Endothelial cell of umbilical vein (primary cell): ENCODE measurements at regions not wholly inside any gene's neighbourhood (a gene's known extent, or its start where the extent isn't known, plus 50 kb on each side); places are given as distances from the start of the nearest gene placed in this dataset.
A peak's percentile ranks its signal among the peaks of the same experiment; 100 is the strongest.

Experiments
- BruUV-seq: library from RNA; stranded (reverse); fragments of 400-500 nt; replicated peaks from 2 replicates; lab custom pipeline; 2021; lab: Mats Ljungman, UMichigan
- CTCF ChIA-PET: fragments of 300-600, 350-600 bp; sonication (Branson Sonifier 250); formaldehyde crosslinking; loops from one replicate; lab custom pipeline; 2021; ENCODE audit warnings: antibody characterized with exemption, inconsistent platforms; lab: Charles Lee
- POLR2A ChIA-PET: fragments of 300-600, 350-600 bp; sonication (Branson Sonifier 250); formaldehyde crosslinking; loops from one replicate; lab custom pipeline; 2021; ENCODE audit warnings: antibody characterized with exemption, inconsistent platforms; lab: Charles Lee
- DNase-seq: peaks from one replicate; pipeline ENCODE4 v3.0.0-alpha.2; 2011; ENCODE audit warnings: low read depth, low spot score
- FAIRE-seq: peaks from 2 replicates; lab custom pipeline; 2011; peaks lifted over from hg19 to GRCh38; lab: Jason Lieb, UNC
- H2AFZ ChIP-seq: 2 replicates; pipeline ENCODE4 v1.6.0; 2012; ENCODE audit warnings: low read depth, low read length, control low read depth, inconsistent platforms
- H3K27ac ChIP-seq: 2 replicates; pipeline ENCODE4 v1.5.1; 2011; ENCODE audit warnings: low read depth, mild to moderate bottlenecking, control low read depth, low read length, moderate library complexity; ENCODE audit not compliant: insufficient read depth
- H3K27me3 ChIP-seq, 2 experiments: 2 replicates each; pipeline versions ENCODE4 v1.6.0 to v1.6.1; 2011; ENCODE audit warnings: low read length in 2 of 2, mixed read lengths in 1 of 2; ENCODE audit not compliant: control insufficient read depth in 2 of 2, insufficient read depth in 2 of 2
- H3K36me3 ChIP-seq, 2 experiments: 2 replicates in 1 of 2; 3 replicates in 1 of 2; pipeline ENCODE4 v1.5.1; 2011; ENCODE audit warnings: low read length in 2 of 2, mild to moderate bottlenecking in 1 of 2, moderate library complexity in 1 of 2; ENCODE audit not compliant: control insufficient read depth in 2 of 2, insufficient read depth in 2 of 2; ENCODE audit errors: extremely low read depth in 1 of 2
- H3K4me1 ChIP-seq: 3 replicates; pipeline ENCODE4 v1.5.1; 2011; ENCODE audit warnings: mild to moderate bottlenecking, low read length; ENCODE audit not compliant: control insufficient read depth, insufficient read depth; ENCODE audit errors: extremely low read depth
- H3K4me2 ChIP-seq: 2 replicates; pipeline ENCODE4 v1.6.1; 2011; ENCODE audit warnings: low read length, control low read depth, mixed read lengths; ENCODE audit not compliant: insufficient read depth
- H3K4me3 ChIP-seq, 3 experiments: fragments of 200-600 bp in 1 of 3; sonication (generic), shearing (Covaris generic) in 1 of 3; replicated peaks in 1 of 3; 2 replicates each; pipeline ENCODE4 v1.5.1; 2011 to 2016; ENCODE audit warnings: control low read depth in 3 of 3, low read length in 3 of 3, mild to moderate bottlenecking in 2 of 3, inconsistent platforms in 1 of 3, low read depth in 1 of 3, moderate library complexity in 1 of 3; ENCODE audit not compliant: insufficient read depth in 1 of 3
- H3K79me2 ChIP-seq: 2 replicates; pipeline ENCODE4 v1.6.0; 2012; ENCODE audit warnings: low read length, inconsistent platforms; ENCODE audit not compliant: control insufficient read depth, insufficient read depth
- H3K9ac ChIP-seq: replicated peaks from 2 replicates; pipeline ENCODE3; 2011; ENCODE audit warnings: low read length, control low read depth; ENCODE audit not compliant: insufficient read depth; ENCODE audit errors: extremely low read depth
- H3K9me1 ChIP-seq: replicated peaks from 3 replicates; pipeline ENCODE4 v1.6.0; 2011; ENCODE audit warnings: mild to moderate bottlenecking, low read length; ENCODE audit not compliant: control insufficient read depth, insufficient read depth; ENCODE audit errors: extremely low read depth
- H3K9me3 ChIP-seq: replicated peaks from 2 replicates; pipeline ENCODE4 v1.5.1; 2012; ENCODE audit warnings: low read length, inconsistent platforms; ENCODE audit not compliant: control insufficient read depth, insufficient read depth
- H4K20me1 ChIP-seq: replicated peaks from 2 replicates; pipeline ENCODE3; 2011; ENCODE audit warnings: mild to moderate bottlenecking, low read length; ENCODE audit not compliant: control insufficient read depth, insufficient read depth; ENCODE audit errors: extremely low read depth
- GATA2 ChIP-seq: IDR thresholded peaks from 2 replicates; pipeline ENCODE4 v1.7.0; 2011; ENCODE audit warnings: low read depth, mild to moderate bottlenecking, moderate library complexity, mixed read lengths, low read length; ENCODE audit not compliant: insufficient read length, insufficient read depth
- dilution Hi-C: fragments of 300-500 bp; cut with MboI; formaldehyde crosslinking; loops from one replicate; pipeline ENCODE4 v1.15.0; 2019; ENCODE audit warnings: low sequenced_read_pairs; ENCODE audit not compliant: extremely low pct_ligation_motif_present
- intact Hi-C: fragments of 100-400 bp; cut with micrococcal nuclease; formaldehyde crosslinking; loops from one replicate; pipeline ENCODE4 v1.10.0; 2022
- TF ChIP-seq, protein P1 (sequence below), 2 donors: IDR thresholded peaks; 1 replicate in 1 of 2; 2 replicates in 1 of 2; pipeline ENCODE4 v1.5.1; 2011; ENCODE audit warnings: low read length in 2 of 2, mild to moderate bottlenecking in 2 of 2, moderate library complexity in 2 of 2, control low read depth in 1 of 2, inconsistent platforms in 1 of 2, low read depth in 1 of 2; ENCODE audit not compliant: insufficient read depth in 1 of 2; ENCODE audit errors: extremely low read depth in 1 of 2

DNA sequence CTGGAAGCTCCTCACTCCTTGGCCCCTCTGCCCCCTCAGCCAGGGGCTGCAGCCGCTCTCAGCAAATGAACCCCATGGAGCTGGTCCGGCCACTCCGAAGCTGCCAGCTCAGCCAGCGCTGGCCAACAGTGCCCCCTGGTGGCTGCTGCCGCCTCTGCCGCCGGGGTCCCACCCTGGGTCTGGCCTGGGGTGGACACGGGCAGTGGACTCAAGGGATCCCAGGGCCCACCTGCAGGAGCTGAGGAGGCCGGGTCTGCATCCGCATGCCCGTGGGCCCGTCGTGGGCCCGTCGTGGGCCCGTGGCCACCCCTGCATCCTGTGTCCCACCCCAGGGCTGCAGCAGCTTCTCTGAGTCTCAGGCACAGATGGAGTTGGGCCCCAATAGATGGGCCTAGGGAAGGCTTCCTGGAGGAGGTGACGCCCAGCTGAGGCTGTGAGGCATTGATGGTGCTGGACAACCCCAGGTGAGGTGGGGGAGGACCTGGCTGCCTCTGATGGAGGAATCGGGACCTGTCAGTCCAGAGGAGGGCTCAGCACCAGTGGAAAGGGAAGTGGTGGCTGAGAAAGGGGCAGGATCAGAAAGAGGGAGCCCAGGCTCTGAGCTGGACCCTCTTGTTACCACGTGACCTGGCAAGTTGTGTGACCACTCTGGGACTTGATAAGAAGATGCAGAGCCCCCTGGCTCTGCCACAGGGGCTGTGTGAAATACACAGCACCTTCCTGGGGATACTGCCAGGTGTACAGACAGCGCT is 522.3 kb downstream of the BRD1 start:
- POLR2A ChIA-PET: no interaction called here
- intact Hi-C loops: loop anchor here (10.0 kb wide), 2 partner anchors 419 to 731 kb away; no protein-coding TSS in a partner anchor

More for the DNA sequence above, 522.3 kb downstream of the BRD1 start:
- DNase-seq: peak; percentile 4
- H3K27me3 ChIP-seq: no peaks in the 10 kb centered on the region
- no peak overlapping the region for H3K4me2 ChIP-seq
- H3K36me3 ChIP-seq: no peaks in the 10 kb centered on the region
- CTCF ChIA-PET: no interaction called here
- no peaks in the 10 kb centered on the region for H3K9me3 ChIP-seq
- no peak overlapping the region for H3K4me3 ChIP-seq
- no peak for FAIRE-seq
- TF ChIP-seq, protein P1, sequence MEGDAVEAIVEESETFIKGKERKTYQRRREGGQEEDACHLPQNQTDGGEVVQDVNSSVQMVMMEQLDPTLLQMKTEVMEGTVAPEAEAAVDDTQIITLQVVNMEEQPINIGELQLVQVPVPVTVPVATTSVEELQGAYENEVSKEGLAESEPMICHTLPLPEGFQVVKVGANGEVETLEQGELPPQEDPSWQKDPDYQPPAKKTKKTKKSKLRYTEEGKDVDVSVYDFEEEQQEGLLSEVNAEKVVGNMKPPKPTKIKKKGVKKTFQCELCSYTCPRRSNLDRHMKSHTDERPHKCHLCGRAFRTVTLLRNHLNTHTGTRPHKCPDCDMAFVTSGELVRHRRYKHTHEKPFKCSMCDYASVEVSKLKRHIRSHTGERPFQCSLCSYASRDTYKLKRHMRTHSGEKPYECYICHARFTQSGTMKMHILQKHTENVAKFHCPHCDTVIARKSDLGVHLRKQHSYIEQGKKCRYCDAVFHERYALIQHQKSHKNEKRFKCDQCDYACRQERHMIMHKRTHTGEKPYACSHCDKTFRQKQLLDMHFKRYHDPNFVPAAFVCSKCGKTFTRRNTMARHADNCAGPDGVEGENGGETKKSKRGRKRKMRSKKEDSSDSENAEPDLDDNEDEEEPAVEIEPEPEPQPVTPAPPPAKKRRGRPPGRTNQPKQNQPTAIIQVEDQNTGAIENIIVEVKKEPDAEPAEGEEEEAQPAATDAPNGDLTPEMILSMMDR (IDR thresholded peaks at IDR 0.05; ENCODE audit: extremely low read depth in 1 of 2, insufficient read depth in 1 of 2, low read depth in 1 of 2, low read length in 2 of 2): peak; percentile 72 to 77
- no peak for TF ChIP-seq GATA2
- no peak overlapping the region for H2AFZ ChIP-seq
- no peak overlapping the region for H3K9ac ChIP-seq
- dilution Hi-C loops: no loop called here
- H3K4me1 ChIP-seq: no peaks in the 10 kb centered on the region
- no peak overlapping the region for H3K27ac ChIP-seq
- no peaks in the 10 kb centered on the region for H3K79me2 ChIP-seq
- no peaks in the 10 kb centered on the region for H3K9me1 ChIP-seq
- BruUV-seq: no TSS peak
- H4K20me1 ChIP-seq: no peaks in the 10 kb centered on the region
